ENCODE measurements at regions not wholly inside any gene's neighbourhood (a gene's known extent, or its start where the extent isn't known, plus 50 kb on each side); places are given as distances from the start of the nearest gene placed in this dataset.

DNA sequence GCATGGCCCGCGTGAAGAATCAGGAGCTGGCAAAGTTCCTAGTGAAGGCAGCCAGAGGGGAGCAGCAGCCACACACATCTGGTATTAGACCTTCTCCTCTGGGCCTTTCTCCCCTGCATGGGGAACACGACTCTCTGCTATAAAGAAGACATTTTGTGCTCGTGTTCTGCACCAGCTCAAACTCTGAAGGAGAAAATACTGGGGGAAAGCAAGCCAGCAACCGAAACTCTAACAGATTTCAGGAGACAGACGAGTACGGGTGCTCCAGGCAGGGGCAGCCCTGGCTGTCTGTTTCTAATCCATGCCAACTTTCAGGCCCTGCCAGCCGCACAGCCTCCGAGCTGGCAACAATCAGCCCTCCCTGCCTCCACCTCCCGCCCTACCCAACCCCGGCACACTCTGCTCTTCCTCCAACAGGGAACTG is 296.3 kb downstream of the BRD1 start:
- ATAC-seq (no peak), DNase-seq (no peak)
- Histone ChIP-seq H3K27me3 (ENCODE audit: insufficient read depth in 3 of 3, low read length in 2 of 3) (peaks cover 0 to 10% (median 0%) of the 10 kb centered on the region in 3 donors), H3K4me1 (no peaks in the 10 kb centered on the region), H3K4me3 (no peak overlapping the region), H3K9me3 (no peaks in the 10 kb centered on the region), H3K36me3 (ENCODE audit: insufficient read depth in 1 of 2, low read depth in 1 of 2) (no peaks in the 10 kb centered on the region), H3K27ac (no peak overlapping the region)
- 20 to 37% (median 23%) methylated on average over 11 of the region's 11 CpGs for WGBS, 3 donors
- intact Hi-C loops (cut with DNase I), result loop anchor here in 1 of 2 donors (2.0 kb wide), 1 partner anchor 21 kb away; no protein-coding TSS in a partner anchor
- TF ChIP-seq, protein P1, sequence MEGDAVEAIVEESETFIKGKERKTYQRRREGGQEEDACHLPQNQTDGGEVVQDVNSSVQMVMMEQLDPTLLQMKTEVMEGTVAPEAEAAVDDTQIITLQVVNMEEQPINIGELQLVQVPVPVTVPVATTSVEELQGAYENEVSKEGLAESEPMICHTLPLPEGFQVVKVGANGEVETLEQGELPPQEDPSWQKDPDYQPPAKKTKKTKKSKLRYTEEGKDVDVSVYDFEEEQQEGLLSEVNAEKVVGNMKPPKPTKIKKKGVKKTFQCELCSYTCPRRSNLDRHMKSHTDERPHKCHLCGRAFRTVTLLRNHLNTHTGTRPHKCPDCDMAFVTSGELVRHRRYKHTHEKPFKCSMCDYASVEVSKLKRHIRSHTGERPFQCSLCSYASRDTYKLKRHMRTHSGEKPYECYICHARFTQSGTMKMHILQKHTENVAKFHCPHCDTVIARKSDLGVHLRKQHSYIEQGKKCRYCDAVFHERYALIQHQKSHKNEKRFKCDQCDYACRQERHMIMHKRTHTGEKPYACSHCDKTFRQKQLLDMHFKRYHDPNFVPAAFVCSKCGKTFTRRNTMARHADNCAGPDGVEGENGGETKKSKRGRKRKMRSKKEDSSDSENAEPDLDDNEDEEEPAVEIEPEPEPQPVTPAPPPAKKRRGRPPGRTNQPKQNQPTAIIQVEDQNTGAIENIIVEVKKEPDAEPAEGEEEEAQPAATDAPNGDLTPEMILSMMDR (IDR thresholded peaks at IDR 0.05), result no peak

DNA sequence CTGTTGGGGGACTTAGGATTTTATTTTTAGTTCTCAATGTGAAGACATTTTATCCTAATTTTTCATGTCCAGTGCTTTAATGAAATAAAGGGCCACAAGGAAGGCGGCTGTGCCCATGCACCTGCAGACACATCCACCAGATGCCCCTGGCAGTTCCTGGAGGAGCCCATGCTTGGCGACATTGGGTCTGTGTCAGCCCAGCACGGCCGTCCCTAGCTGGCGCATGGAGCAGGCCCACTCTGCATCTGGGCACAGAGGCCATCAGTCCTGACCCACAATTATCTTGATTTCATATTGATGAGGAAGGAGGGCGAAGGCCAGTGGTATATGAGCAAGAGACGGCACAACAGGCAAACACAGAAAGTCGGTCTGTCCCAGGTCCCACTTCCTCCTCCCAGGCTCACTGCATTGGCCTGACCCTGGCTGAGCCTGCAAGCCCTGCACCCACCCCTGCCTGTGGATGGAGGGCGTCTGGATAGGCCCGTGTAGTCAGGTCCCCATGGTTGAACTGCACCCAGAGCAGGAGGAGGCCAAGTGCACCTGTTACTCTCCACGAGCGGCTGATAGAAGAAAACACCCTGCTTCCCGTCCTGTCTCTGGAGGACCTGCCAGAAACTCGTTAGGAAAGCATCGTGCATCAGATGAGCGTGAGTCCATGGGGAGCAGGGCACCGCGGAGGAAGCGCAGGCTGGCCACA is 296.9 kb downstream of the BRD1 start:
- ATAC-seq (no peak), DNase-seq (no peak)
- Histone ChIP-seq H3K9me3 (no peaks in the 10 kb centered on the region), H3K27ac (no peak overlapping the region), H3K4me3 (no peak overlapping the region), H3K27me3 (ENCODE audit: insufficient read depth in 3 of 3, low read length in 2 of 3) (peaks cover 0 to 10% (median 0%) of the 10 kb centered on the region in 3 donors), H3K36me3 (ENCODE audit: insufficient read depth in 1 of 2, low read depth in 1 of 2) (no peaks in the 10 kb centered on the region), H3K4me1 (no peaks in the 10 kb centered on the region)
- intact Hi-C loops (cut with DNase I), result loop anchor here in 1 of 2 donors (2.0 kb wide), 1 partner anchor 20 kb away; no protein-coding TSS in a partner anchor
- 43 to 60% (median 45%) methylated on average over 19 of the region's 19 CpGs for WGBS, 3 donors
- TF ChIP-seq, protein P1 (IDR thresholded peaks at IDR 0.05), result no peak

DNA sequence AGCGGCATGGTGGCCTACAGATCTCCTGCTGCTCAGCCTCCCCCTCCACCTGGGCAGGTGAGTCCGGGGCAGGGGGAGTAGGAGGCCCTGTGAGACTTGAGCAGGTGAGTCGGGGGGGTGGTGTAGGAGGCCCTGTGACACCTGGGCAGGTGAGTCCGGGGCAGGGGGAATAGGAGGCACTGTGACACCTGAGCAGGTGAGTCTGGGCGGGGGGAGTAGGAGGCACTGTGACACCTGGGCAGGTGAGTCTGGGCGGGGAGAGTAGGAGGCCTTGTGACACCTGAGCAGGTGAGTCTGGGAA is 299.3 kb downstream of the BRD1 start:
- DNase-seq (no peak), ATAC-seq (no peak)
- Histone ChIP-seq H3K9me3 (no peaks in the 10 kb centered on the region), H3K4me1 (no peaks in the 10 kb centered on the region), H3K27me3 (ENCODE audit: insufficient read depth in 3 of 3, low read length in 2 of 3) (no peaks in the 10 kb centered on the region), H3K27ac (no peak overlapping the region), H3K36me3 (ENCODE audit: insufficient read depth in 1 of 2, low read depth in 1 of 2) (no peaks in the 10 kb centered on the region), H3K4me3 (no peak overlapping the region)
- 73 to 82% (median 78%) methylated on average over 5 to 6 of the region's 6 CpGs for WGBS, 3 donors
- TF ChIP-seq, protein P1 (IDR thresholded peaks at IDR 0.05), result no peak
- intact Hi-C loops (cut with DNase I), result no loop called here

DNA sequence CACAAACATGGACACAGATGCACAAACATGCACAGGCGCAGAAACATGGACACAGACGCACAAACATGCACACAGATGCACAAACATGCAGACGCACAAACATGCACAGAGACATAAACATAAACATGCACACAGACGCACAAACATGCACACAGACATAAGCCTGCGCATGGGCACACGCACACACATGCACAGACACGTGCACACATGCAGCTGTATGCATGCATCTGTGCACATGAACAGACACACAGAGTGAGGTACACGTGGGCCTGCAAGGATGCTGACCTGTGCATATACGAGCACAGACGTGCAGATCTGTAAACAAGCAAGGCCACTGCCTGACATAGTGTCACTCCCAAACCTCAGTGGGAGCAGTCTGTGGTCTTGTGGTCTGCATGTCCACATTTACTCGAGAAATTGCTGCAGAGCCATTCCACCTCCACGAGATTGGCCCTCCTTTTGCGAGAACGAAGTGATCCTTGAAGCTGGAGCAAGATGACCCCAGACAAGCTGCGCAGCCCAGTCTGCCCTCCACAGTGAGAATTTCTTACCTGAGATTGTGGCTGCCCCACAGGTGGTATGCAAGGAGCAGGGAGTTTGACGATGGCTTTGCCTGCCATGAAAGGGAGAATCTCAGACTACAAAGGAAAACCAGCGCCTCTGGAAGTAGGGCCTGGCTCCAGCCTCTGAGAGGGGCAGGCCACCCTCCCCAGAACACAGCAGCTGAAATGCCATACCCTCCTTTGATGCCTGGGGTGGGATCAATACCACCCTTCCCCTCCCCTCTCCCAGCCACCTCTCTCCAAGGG is 299.9 kb downstream of the BRD1 start:
- TF ChIP-seq, protein P1 (IDR thresholded peaks at IDR 0.05), result no peak
- H3K4me3 ChIP-seq, result no peak overlapping the region
- no peaks in the 10 kb centered on the region for H3K36me3 ChIP-seq (ENCODE audit: insufficient read depth in 1 of 2, low read depth in 1 of 2)
- no peaks in the 10 kb centered on the region for H3K4me1 ChIP-seq
- peaks cover 0 to 4% (median 0%) of the 10 kb centered on the region in 3 donors for H3K27me3 ChIP-seq (ENCODE audit: insufficient read depth in 3 of 3, low read length in 2 of 3)
- intact Hi-C loops (cut with DNase I), result no loop called here
- no peak for DNase-seq
- 80 to 84% (median 84%) methylated on average over 17 of the region's 17 CpGs for WGBS, 3 donors
- H3K9me3 ChIP-seq, result no peaks in the 10 kb centered on the region
- H3K27ac ChIP-seq, result no peak overlapping the region
- no peak for ATAC-seq

Measured in psoas muscle (tissue), 7 donors.